Dendritic cell treated with granulocyte-macrophage colony-stimulating factor and Interleukin-4, amounts not matched to agents 40 ng/mL and 50 ng/mL, for 4 days (primary cell): ENCODE measurements at regions not wholly inside any gene's neighbourhood (a gene's known extent, or its start where the extent isn't known, plus 50 kb on each side); places are given as distances from the start of the nearest gene placed in this dataset.

Source experiments
- H3K27ac Mint-ChIP-seq: one replicate; pipeline ENCODE4 v1.8.0; 2022; ENCODE audit warnings: mild to moderate bottlenecking, mixed read lengths
- H3K27me3 Mint-ChIP-seq: one replicate; pipeline ENCODE4 v1.8.0; 2022; ENCODE audit warnings: mild to moderate bottlenecking, mixed read lengths
- H3K36me3 Mint-ChIP-seq: one replicate; pipeline ENCODE4 v1.8.0; 2022; ENCODE audit warnings: low read depth, mixed read lengths
- H3K4me1 Mint-ChIP-seq: one replicate; pipeline ENCODE4 v1.8.0; 2022; ENCODE audit warnings: low read depth, mixed read lengths
- H3K4me3 Mint-ChIP-seq: one replicate; pipeline ENCODE4 v1.8.0; 2022; ENCODE audit warnings: mild to moderate bottlenecking, moderate library complexity, mixed read lengths
- H3K9me3 Mint-ChIP-seq: one replicate; pipeline ENCODE4 v1.8.0; 2022; ENCODE audit warnings: mixed read lengths
- intact Hi-C: fragments of 100-400 bp; cut with micrococcal nuclease; formaldehyde crosslinking; loops from one replicate; pipeline ENCODE4 v1.15.0; 2022

DNA sequence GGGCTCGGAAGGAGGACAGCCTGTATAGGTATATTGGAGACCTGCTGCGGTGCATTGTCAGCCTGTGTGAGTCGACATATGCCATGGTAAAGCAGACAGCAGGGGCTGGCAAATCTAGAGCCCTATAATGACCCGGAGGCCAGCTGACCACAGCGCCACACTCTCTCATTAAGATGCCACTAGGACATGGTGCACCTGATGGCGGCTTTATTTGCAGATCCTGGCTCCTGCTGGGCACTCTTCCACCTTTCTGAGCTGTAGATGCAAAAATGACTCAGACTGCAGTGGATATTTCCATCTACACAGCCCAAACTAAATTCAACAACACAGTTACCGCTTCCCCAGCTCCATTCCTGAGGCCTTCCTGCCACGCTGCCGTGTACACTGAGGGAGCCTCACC lies 389.9 kb downstream of the TNS1 start:
- H3K27me3 Mint-ChIP-seq, result peaks cover 7% of the 10 kb centered on the region
- H3K9me3 Mint-ChIP-seq, result no peaks in the 10 kb centered on the region
- H3K4me1 Mint-ChIP-seq, result no peaks in the 10 kb centered on the region
- no peak overlapping the region for H3K27ac Mint-ChIP-seq
- H3K36me3 Mint-ChIP-seq, result no peaks in the 10 kb centered on the region
- H3K4me3 Mint-ChIP-seq, result no peak overlapping the region
- intact Hi-C loops, result no loop called here

DNA sequence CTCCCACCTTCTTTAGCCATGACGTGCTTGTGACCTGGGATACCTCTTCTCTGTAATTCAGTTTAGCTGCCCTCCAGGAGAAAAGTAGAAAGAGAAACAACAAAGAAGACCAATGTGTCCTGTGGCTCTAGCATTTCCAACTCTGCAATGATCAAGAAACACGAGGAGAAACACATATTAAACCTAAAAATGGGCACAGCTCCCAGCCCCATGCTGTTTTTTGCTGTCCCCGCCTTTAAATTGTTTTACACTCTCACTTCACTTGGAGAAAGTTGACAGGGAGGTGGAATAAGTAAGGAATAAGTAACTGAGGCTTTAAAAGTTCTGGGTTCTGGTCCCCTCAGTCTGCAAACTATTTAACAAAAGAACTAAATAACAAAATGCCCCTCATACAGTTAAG lies 390.6 kb downstream of the TNS1 start:
- no peaks in the 10 kb centered on the region for H3K4me1 Mint-ChIP-seq
- peaks cover 7% of the 10 kb centered on the region for H3K27me3 Mint-ChIP-seq
- intact Hi-C loops, result no loop called here
- no peaks in the 10 kb centered on the region for H3K36me3 Mint-ChIP-seq
- H3K4me3 Mint-ChIP-seq, result no peak overlapping the region
- H3K9me3 Mint-ChIP-seq, result no peaks in the 10 kb centered on the region
- H3K27ac Mint-ChIP-seq, result no peak overlapping the region

DNA sequence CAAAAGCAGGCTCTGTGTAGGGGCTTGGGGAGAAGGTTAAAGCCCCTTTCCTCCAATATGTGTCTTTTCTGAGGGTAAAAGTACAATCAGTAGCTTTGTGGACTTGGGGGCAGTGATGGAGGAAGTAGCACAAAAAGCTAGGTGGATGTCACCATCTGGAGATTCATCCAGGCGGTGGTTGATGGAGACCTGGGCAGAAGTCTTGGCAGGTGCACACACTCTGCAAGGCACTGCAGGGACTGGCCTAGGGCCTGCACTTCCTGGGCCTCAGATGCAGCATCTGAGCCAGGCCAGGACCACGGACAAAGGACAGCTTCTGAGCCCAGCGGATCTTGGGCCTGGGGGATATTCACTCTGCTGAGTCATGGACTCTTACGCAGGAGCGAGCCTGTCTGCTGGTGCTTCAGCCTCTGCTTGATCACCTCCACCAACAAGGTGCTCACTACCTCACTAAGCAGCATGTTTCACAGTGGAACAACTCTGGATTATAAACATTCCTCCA lies 391.1 kb downstream of the TNS1 start:
- H3K4me3 Mint-ChIP-seq, result no peak overlapping the region
- peaks cover 7% of the 10 kb centered on the region for H3K27me3 Mint-ChIP-seq
- intact Hi-C loops, result no loop called here
- no peaks in the 10 kb centered on the region for H3K4me1 Mint-ChIP-seq
- H3K9me3 Mint-ChIP-seq, result no peaks in the 10 kb centered on the region
- H3K36me3 Mint-ChIP-seq, result no peaks in the 10 kb centered on the region
- H3K27ac Mint-ChIP-seq, result no peak overlapping the region

DNA sequence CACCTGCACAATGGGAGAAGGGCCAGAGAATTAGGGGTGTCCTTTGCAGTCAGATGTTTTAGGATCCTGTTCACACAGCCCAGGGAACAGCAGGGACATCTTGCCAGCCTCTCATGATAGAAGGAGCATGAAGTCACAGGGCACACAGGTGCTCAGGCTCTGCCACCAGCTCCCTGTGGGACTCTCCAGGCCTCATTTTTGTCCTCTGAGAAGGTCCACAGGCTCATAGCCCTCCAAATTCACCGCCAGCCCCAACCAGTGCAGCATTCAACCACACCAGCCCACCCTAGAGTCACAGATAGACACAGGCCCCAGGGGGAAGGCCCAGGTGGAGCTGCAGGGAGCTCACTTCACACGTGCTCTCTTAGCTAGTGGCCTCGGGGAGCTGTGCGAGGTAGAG lies 391.7 kb downstream of the TNS1 start:
- Mint-ChIP-seq H3K27me3 (peaks cover 7% of the 10 kb centered on the region), H3K27ac (no peak overlapping the region), H3K9me3 (no peaks in the 10 kb centered on the region), H3K36me3 (no peaks in the 10 kb centered on the region), H3K4me3 (no peak overlapping the region), H3K4me1 (no peaks in the 10 kb centered on the region)
- intact Hi-C loops, result no loop called here

DNA sequence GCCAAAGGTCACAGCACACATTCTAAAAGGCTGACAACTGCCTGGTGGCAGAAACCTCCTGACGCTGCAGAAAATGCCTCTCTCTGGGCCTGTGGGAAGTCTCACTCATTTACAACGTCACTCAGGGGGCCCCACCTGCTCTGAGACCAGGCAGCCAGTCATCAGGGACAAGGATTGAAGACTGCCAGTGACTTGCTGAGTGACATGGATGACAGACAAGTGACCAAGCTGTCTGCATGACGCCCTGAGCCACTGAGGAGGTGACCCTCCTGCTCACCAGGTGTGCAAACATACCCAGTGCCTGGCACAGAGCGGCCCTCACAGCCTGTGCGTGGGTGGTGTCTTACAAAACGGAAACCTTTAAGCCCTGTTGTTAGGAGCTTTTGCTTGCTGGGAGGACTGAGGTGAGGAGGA lies 392.4 kb downstream of the TNS1 start:
- Mint-ChIP-seq H3K27me3 (peaks cover 7% of the 10 kb centered on the region), H3K27ac (no peak overlapping the region), H3K4me1 (no peaks in the 10 kb centered on the region), H3K4me3 (no peak overlapping the region), H3K9me3 (no peaks in the 10 kb centered on the region), H3K36me3 (no peaks in the 10 kb centered on the region)
- intact Hi-C loops, result no loop called here

DNA sequence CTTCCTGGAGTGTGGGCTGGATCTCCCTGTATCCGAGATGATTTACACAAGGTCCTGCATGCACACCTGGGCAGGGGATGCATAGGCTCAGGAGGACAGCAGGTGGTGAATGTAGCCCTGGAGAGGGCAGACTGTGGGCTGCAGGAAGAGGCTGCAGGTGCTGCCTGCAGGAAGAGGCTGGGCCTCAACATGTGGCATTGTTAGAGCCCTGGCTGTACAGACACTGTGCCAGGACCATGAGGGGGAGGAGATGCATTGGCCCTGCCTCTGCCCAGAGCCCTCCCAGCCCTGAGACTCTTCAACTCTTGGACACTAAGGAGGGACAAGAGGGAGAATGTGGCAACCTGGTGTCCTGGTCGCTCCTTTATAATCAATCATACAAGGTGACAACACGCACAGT lies 392.8 kb downstream of the TNS1 start:
- Mint-ChIP-seq H3K9me3 (no peaks in the 10 kb centered on the region), H3K27ac (no peak overlapping the region), H3K27me3 (peaks cover 11% of the 10 kb centered on the region), H3K36me3 (no peaks in the 10 kb centered on the region), H3K4me3 (no peak overlapping the region), H3K4me1 (no peaks in the 10 kb centered on the region)
- intact Hi-C loops, result no loop called here

DNA sequence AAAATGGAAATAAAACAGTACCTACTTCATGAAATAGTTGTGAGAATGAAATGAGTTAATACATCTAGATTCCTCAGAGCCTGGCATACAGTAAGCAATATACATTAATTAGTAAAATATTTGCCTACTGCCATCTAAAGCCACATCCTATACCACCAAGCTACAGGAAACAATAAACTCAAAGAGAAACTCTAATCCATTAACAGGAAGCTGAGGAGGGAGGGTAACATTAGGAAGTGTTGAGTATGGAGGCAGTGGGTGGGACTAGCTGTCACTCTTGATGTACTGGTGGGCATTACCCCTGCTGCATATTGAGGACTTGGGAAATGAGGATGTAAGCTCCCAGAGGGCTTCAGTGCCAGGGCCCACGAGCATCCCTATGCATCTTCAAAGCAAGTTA lies 396.5 kb downstream of the TNS1 start:
- no peaks in the 10 kb centered on the region for H3K4me1 Mint-ChIP-seq
- H3K36me3 Mint-ChIP-seq, result no peaks in the 10 kb centered on the region
- no peaks in the 10 kb centered on the region for H3K9me3 Mint-ChIP-seq
- H3K4me3 Mint-ChIP-seq, result no peak overlapping the region
- intact Hi-C loops, result no loop called here
- H3K27ac Mint-ChIP-seq, result no peak overlapping the region
- H3K27me3 Mint-ChIP-seq, result peaks cover 21% of the 10 kb centered on the region

DNA sequence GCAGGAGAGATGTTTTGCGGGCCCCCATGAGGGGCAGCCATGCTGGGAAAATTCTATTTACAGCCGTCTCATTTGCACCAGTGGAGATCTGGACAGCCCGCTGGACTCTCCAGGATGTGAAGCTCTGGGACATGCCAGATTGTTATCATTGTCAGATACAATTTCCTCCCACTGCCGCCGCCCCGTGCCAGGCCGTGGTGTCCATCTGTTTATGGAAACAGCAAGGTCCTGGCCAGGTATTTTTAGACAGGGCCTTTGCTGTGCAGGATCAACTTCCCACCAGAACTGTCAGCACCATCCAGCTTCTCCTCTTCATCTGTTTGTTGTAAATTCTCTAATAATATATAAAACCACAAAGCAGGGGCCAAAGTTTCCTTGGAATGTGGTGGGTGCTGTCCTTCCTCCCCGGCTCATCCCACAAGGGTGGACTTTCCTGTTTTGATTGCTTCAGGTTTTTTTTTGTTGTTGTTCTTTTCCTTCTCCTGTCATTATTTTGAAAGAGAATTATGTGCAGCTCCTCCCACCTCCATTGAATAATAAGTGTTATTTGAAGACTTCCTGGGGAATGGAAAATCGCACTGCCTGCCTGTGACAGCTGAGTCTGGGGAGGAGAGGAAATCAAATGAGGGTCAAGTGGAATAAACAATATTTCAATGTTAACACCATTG lies 398.1 kb downstream of the TNS1 start:
- no peak overlapping the region for H3K27ac Mint-ChIP-seq
- no peaks in the 10 kb centered on the region for H3K9me3 Mint-ChIP-seq
- no peak overlapping the region for H3K4me3 Mint-ChIP-seq
- H3K4me1 Mint-ChIP-seq, result no peaks in the 10 kb centered on the region
- peaks cover 17% of the 10 kb centered on the region for H3K27me3 Mint-ChIP-seq
- no peaks in the 10 kb centered on the region for H3K36me3 Mint-ChIP-seq
- intact Hi-C loops, result no loop called here

DNA sequence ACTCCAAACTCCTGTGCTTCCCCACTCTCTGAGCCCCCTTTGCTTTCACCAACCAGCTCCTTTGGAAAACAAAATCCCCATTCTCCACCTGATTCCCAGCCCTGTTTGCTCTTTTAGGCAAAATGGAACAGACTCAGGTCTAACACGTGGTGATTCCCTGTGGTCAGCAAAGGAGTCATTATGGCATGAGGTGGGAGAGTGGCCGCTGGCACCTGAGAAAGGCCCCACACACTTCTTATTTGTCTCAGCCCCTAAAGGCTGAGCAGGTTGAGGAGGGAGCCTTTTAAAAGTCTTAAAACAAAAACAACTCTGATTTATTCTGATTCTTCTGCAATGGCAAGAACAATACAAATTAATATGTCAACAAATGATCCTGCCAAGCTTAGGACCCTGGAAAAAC lies 401.2 kb downstream of the TNS1 start:
- Mint-ChIP-seq H3K4me1 (no peaks in the 10 kb centered on the region), H3K9me3 (no peaks in the 10 kb centered on the region), H3K4me3 (no peak overlapping the region), H3K27me3 (peaks cover 26% of the 10 kb centered on the region), H3K27ac (no peak overlapping the region), H3K36me3 (no peaks in the 10 kb centered on the region)
- intact Hi-C loops, result no loop called here

DNA sequence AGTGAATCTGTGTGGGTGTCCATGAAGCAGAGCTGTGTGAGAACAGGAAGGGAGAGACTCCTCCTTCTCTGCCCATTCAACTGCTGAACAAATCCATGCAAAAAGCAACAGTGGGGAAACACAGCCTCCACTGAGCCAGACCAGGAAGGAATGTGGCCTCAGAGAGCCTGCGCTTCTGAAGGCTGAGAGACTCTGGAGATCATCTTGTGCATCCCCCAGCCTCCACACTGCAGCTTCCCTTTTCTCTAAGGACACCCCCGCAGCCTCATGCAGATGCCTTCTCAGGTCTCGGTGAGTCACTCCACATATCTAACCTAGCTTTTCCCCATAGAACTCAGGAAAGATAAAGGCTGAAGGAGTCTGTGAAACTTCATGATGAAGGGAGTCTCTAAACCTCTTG lies 402.9 kb downstream of the TNS1 start:
- Mint-ChIP-seq H3K4me1 (no peaks in the 10 kb centered on the region), H3K4me3 (no peak overlapping the region), H3K9me3 (no peaks in the 10 kb centered on the region), H3K27me3 (peaks cover 30% of the 10 kb centered on the region), H3K36me3 (no peaks in the 10 kb centered on the region), H3K27ac (no peak overlapping the region)
- intact Hi-C loops, result no loop called here

DNA sequence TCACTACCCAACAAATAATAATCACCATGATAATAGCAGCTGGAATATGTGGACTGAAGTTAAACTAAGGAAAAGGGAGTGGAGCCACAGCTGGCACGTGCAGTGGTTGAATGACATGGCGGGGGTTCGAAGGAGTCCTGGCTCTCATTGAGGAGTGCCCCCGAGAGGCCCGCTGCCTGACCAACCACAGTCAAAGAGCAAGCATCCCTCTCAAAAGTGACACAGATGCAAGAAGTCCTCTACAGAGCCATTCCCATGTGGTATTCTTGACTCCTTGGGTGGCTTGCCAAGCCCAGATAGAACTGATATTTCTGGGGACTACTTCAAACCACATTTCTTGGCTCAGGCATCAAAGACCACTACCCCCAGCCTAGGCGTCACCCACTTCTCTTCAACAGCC lies 405.1 kb downstream of the TNS1 start:
- H3K4me3 Mint-ChIP-seq, result no peak overlapping the region
- H3K27ac Mint-ChIP-seq, result no peak overlapping the region
- no peaks in the 10 kb centered on the region for H3K36me3 Mint-ChIP-seq
- intact Hi-C loops, result no loop called here
- peaks cover 24% of the 10 kb centered on the region for H3K27me3 Mint-ChIP-seq
- H3K9me3 Mint-ChIP-seq, result no peaks in the 10 kb centered on the region
- H3K4me1 Mint-ChIP-seq, result peaks cover 11% of the 10 kb centered on the region

DNA sequence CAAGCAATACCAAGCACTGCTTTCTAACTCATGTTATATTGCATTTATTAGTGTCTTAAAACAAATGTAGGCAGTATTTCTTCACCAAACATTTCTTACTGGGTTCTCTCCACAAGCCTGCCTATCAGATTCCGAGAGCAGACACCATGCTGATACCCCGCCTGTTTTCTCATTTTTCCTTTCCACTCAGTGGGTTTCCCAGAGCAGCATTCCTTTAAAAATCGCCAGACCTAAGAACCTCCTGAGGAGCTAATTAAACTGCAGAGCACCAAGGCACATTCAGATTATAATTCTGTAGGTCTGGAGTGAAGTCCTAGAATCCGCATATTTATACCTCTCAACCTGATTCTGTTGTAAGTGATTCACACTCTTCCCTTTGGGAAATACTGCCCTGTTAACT lies 405.6 kb downstream of the TNS1 start:
- intact Hi-C loops, result no loop called here
- Mint-ChIP-seq H3K36me3 (no peaks in the 10 kb centered on the region), H3K4me3 (no peak overlapping the region), H3K4me1 (peaks cover 11% of the 10 kb centered on the region), H3K27ac (no peak overlapping the region), H3K27me3 (peaks cover 24% of the 10 kb centered on the region), H3K9me3 (no peaks in the 10 kb centered on the region)

DNA sequence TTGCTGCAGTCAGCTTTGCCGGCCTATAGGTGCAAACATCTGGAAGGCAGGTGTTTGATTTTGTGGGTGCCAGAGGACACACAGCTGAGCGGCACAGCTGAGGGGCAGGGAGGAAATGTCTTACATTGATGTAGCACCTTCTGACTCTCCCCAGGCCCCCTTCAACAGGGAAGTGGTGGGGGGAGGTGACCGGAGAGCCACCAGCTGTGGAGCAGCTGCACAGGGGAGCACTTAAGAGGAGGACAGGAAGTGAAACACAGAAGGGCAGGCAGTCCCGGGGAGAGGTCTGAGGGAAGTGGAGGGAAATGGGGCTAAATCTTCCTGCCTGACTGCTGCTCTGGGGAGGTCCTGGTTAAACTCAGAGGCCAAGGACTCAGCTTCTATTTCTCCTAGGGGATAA lies 409.1 kb downstream of the TNS1 start:
- intact Hi-C loops, result no loop called here
- H3K4me1 Mint-ChIP-seq, result peaks cover 11% of the 10 kb centered on the region
- H3K27ac Mint-ChIP-seq, result peak overlapping the region; percentile 35
- no peaks in the 10 kb centered on the region for H3K9me3 Mint-ChIP-seq
- H3K27me3 Mint-ChIP-seq, result peaks cover 19% of the 10 kb centered on the region
- H3K36me3 Mint-ChIP-seq, result no peaks in the 10 kb centered on the region
- no peak overlapping the region for H3K4me3 Mint-ChIP-seq

DNA sequence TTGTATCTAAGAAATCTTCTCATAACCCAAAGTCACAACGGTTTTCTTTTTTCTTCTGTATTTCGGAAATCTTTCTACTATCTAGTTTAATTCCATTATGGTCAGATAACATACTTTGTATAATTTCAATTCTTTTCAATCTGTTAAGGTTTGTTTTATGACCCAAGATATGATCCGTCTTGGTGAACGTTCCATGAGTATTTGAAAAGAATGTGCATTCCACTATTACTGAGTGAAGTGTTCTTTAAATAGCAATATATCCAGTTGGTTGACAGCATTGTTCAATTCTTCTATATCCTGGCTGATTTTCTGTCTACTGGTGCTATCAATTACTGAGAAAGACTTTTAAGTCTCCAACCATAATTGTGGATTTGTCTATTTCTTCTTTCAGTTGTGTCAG lies 414.5 kb downstream of the TNS1 start:
- Mint-ChIP-seq H3K4me1 (no peaks in the 10 kb centered on the region), H3K9me3 (no peaks in the 10 kb centered on the region), H3K27ac (no peak overlapping the region)

DNA sequence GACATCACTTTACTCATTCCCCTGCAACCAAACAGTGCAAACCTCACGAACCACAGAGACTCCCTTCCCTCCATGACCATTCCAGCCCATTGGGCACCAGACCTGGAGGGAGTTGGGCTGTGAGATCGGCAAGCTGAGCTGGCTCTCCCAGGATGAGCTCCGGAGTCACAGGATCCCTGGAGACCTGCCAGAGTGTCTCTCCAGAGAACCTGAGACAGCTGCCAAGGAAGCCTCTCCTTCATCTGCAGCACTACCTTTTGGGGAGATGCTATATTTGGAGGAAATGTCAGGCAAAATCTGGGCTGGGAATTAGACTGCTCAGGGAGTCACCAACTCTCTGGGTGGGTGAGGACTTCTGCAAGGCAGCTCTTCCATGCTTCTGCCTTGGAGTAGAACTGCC lies 417.4 kb downstream of the TNS1 start:
- no peak overlapping the region for H3K4me3 Mint-ChIP-seq

More for the DNA sequence above, 414.5 kb downstream of the TNS1 start:
- H3K27me3 Mint-ChIP-seq, result peaks cover 20% of the 10 kb centered on the region
- no peaks in the 10 kb centered on the region for H3K36me3 Mint-ChIP-seq
- intact Hi-C loops, result no loop called here
- H3K4me3 Mint-ChIP-seq, result no peak overlapping the region

More for the DNA sequence above, 417.4 kb downstream of the TNS1 start:
- peaks cover 20% of the 10 kb centered on the region for H3K27me3 Mint-ChIP-seq
- H3K27ac Mint-ChIP-seq, result no peak overlapping the region
- intact Hi-C loops, result no loop called here
- no peaks in the 10 kb centered on the region for H3K9me3 Mint-ChIP-seq
- H3K4me1 Mint-ChIP-seq, result no peaks in the 10 kb centered on the region
- no peaks in the 10 kb centered on the region for H3K36me3 Mint-ChIP-seq
